Left ventricle myocardium inferior (tissue), 1 donor: ENCODE measurements at regions not wholly inside any gene's neighbourhood (a gene's known extent, or its start where the extent isn't known, plus 50 kb on each side); places are given as distances from the start of the nearest gene placed in this dataset.

ENCODE experiments used
- DNase-seq: peaks from one replicate; pipeline ENCODE4 v3.0.0-alpha.2; 2020
- H3K27ac ChIP-seq: fragments of 200-600 bp; replicated peaks from 2 replicates; pipeline ENCODE4 v1.8.0; 2021
- H3K27me3 ChIP-seq: fragments of 200-600 bp; 2 replicates; pipeline ENCODE4 v1.8.0; 2021; ENCODE audit warnings: low read depth
- H3K36me3 ChIP-seq: fragments of 200-600 bp; 2 replicates; pipeline ENCODE4 v1.8.0; 2021
- H3K4me1 ChIP-seq: fragments of 200-600 bp; 2 replicates; pipeline ENCODE4 v1.8.0; 2021
- H3K4me3 ChIP-seq: fragments of 200-600 bp; 2 replicates; pipeline ENCODE4 v1.8.0; 2021; ENCODE audit warnings: mild to moderate bottlenecking, moderate library complexity
- H3K9me3 ChIP-seq: fragments of 200-600 bp; replicated peaks from 2 replicates; pipeline ENCODE4 v1.8.0; 2021
- intact Hi-C: fragments of 100-400 bp; cut with micrococcal nuclease; formaldehyde crosslinking; loops from one replicate; pipeline ENCODE4 v1.11.0; 2022
- TF ChIP-seq, protein P1 (sequence below): fragments of 200-600 bp; IDR thresholded peaks from 2 replicates; pipeline ENCODE4 v1.8.0; 2021; ENCODE audit warnings: antibody characterized with exemption, mild to moderate bottlenecking, borderline replicate concordance
- donor health status: DM: no; HTN: yes; CAD: no; lungs with severe emphysema.

DNA sequence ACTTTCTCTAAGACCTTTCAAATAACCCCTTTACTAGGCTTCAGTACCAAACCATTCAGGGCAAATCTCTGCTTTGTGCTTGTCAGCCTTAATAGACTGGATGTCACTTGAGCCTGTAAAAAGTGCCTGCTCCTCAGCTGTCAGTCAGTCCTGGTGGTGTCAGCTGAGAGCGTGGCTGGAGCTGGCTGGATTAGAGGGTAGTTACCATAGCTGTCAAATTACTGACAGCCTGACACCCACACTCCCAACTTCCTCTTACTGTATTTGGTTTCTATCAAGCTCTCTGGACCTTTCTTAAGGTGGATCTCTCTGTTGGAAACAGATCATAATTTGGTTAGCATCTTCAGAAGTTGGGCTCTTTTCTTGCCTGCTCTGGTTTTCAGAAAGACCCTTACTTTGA is 371.4 kb upstream of the ATP5MC3 start:
- Histone ChIP-seq H3K27ac (no peak overlapping the region), H3K9me3 (no peaks in the 10 kb centered on the region), H3K27me3 (peaks cover 55% of the 10 kb centered on the region), H3K4me3 (no peak overlapping the region), H3K36me3 (no peaks in the 10 kb centered on the region), H3K4me1 (no peaks in the 10 kb centered on the region)
- DNase-seq, result no peak
- intact Hi-C loops, result no loop called here
- TF ChIP-seq, protein P1, sequence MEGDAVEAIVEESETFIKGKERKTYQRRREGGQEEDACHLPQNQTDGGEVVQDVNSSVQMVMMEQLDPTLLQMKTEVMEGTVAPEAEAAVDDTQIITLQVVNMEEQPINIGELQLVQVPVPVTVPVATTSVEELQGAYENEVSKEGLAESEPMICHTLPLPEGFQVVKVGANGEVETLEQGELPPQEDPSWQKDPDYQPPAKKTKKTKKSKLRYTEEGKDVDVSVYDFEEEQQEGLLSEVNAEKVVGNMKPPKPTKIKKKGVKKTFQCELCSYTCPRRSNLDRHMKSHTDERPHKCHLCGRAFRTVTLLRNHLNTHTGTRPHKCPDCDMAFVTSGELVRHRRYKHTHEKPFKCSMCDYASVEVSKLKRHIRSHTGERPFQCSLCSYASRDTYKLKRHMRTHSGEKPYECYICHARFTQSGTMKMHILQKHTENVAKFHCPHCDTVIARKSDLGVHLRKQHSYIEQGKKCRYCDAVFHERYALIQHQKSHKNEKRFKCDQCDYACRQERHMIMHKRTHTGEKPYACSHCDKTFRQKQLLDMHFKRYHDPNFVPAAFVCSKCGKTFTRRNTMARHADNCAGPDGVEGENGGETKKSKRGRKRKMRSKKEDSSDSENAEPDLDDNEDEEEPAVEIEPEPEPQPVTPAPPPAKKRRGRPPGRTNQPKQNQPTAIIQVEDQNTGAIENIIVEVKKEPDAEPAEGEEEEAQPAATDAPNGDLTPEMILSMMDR, result no peak

DNA sequence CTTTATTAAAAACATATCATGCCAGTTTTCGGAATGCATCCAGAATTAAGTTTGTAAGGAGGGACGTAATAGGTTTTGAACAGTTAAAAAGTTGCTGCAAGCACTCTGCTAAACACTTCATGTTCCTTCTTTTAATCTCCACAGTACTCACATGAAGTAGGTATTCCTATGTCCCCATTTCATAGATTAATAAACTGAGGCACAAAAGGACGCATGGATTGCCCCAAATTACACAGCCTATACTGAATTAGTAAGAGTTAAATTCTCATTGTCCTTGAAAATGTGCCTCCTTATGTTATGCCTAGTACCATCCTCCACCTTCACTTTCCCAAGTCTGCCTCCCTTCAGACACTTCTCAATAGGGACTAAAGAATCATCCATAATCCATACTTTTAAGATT is 358.9 kb upstream of the ATP5MC3 start:
- no peaks in the 10 kb centered on the region for H3K4me1 ChIP-seq
- no peak for DNase-seq
- H3K27me3 ChIP-seq, result no peaks in the 10 kb centered on the region

DNA sequence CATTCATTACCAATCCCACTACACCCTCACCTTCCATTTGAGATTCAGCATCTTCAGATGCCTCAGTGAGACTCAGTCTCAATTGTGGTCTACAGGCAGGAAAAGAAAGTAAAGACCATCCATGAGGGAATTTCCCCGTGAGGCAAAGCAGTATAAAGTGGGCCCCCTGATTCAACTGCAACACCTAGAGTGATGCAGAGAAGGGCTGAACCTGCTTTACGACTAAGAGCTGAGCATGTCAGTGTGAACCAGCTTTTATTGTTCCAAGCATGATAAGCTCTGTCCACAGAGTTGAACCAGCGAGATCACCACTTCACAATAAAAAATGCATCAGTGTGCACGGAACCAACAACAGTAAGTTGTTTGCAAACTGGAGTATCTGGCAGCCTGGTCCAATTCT is 357.6 kb upstream of the ATP5MC3 start:
- no peaks in the 10 kb centered on the region for H3K36me3 ChIP-seq
- H3K4me3 ChIP-seq, result no peak overlapping the region
- H3K4me1 ChIP-seq, result no peaks in the 10 kb centered on the region
- no peak overlapping the region for H3K27ac ChIP-seq
- no peaks in the 10 kb centered on the region for H3K27me3 ChIP-seq
- DNase-seq, result no peak
- intact Hi-C loops, result no loop called here
- peaks cover 26% of the 10 kb centered on the region for H3K9me3 ChIP-seq
- TF ChIP-seq, protein P1, result no peak

More for the DNA sequence above, 358.9 kb upstream of the ATP5MC3 start:
- Histone ChIP-seq H3K27ac (no peak overlapping the region), H3K36me3 (no peaks in the 10 kb centered on the region), H3K4me3 (no peak overlapping the region), H3K9me3 (peaks cover 37% of the 10 kb centered on the region)
- intact Hi-C loops, result no loop called here
- TF ChIP-seq, protein P1, result no peak

DNA sequence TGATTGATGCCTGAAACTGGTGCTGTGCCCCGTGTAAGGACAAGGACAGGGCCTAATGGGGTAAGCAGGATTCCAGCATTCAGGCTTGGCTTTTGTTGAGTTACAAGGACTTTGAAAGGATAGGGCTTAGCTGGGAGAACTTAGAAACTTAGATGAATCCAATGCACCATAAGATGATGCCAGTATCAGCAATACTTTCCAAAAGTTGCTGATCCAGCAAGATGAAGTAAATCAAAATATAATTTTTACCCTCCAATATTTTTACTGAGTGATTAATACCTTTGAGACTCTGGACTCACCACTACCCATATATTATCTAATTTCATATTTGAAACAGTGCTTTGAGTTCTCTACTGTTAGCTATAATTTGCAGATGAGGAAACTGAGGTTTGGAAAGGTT is 354.5 kb upstream of the ATP5MC3 start:
- intact Hi-C loops, result no loop called here
- H3K4me1 ChIP-seq, result no peaks in the 10 kb centered on the region
- peaks cover 7% of the 10 kb centered on the region for H3K9me3 ChIP-seq
- H3K4me3 ChIP-seq, result no peak overlapping the region
- TF ChIP-seq, protein P1, result no peak
- no peak overlapping the region for H3K27ac ChIP-seq
- H3K27me3 ChIP-seq, result peaks cover 7% of the 10 kb centered on the region
- H3K36me3 ChIP-seq, result no peaks in the 10 kb centered on the region
- no peak for DNase-seq

DNA sequence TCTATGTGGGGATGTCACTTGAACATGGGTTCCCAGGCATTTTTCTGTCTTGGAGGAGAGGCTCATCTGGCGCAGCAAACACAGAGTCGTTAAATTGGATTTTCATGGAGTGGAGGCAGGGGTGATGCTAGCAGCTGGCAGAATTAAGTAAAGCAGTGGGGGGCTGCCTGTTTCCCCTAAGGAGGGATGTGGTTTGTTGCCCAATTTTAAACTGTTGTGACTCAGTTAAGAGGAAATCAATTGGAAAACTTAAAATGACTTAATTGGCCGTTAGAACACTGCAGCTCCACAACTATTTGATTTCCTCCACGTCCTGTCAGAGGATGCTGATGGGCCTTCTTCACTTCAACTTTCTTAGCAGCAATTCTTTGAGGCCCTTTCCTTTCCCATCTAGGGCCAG is 354.1 kb upstream of the ATP5MC3 start:
- H3K36me3 ChIP-seq, result no peaks in the 10 kb centered on the region
- peaks cover 9% of the 10 kb centered on the region for H3K27me3 ChIP-seq
- no peak overlapping the region for H3K27ac ChIP-seq
- DNase-seq, result no peak
- H3K4me3 ChIP-seq, result no peak overlapping the region
- peaks cover 10% of the 10 kb centered on the region for H3K9me3 ChIP-seq
- intact Hi-C loops, result no loop called here
- TF ChIP-seq, protein P1, result no peak
- H3K4me1 ChIP-seq, result no peaks in the 10 kb centered on the region

DNA sequence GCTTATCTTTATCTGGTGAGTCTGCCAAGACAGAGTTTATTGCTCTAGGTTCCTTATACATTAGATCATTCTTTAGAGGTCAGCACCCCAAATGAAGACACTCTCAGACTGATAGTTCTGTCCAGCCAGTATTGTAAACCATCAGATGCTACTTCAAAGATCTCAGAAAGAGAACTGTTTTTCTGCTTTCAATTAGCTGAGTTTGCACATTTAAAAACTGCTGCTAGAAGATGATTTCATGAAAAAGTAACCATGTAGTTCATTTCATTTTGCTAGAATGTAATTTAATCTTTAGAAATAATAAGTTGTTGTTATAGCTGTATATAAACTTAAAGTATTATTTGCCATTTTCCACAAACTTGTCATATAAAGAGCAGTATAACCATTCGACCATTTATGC is 344.5 kb upstream of the ATP5MC3 start:
- Histone ChIP-seq H3K9me3 (peaks cover 2% of the 10 kb centered on the region), H3K27ac (no peak overlapping the region), H3K4me1 (no peaks in the 10 kb centered on the region), H3K27me3 (peaks cover 1% of the 10 kb centered on the region), H3K4me3 (no peak overlapping the region), H3K36me3 (no peaks in the 10 kb centered on the region)
- TF ChIP-seq, protein P1, result no peak
- DNase-seq, result no peak
- intact Hi-C loops, result no loop called here
